ENCODE measurements at regions not wholly inside any gene's neighbourhood (a gene's known extent, or its start where the extent isn't known, plus 50 kb on each side); places are given as distances from the start of the nearest gene placed in this dataset.

DNA sequence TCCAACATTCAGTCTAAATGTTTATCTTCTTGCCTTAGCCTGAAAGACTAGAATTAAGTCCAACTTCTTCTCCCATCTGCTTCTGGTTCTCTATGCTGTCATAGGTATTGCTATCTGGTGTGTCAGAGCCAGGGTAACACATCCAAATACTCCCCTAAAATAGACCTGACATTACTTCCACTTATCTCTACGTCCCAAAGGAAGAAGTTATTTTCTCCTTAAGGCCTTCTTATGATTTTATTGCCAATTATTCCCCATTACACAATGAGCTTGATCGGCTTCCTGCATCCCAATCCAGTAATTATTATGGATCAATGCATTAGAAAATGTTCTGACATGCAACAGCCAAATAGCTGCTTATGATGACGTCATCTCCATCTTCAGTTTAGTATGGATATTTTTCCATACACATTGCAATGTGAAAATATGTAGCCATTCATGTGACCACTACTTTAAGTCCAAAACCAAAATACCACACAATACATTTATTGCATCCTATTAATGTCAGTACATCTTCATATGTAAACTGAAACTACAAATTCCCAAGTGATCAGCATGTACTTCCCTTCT is 555.5 kb downstream of the MAT2B start:
- no peak for TF ChIP-seq EZH2phosphoT487 (IDR thresholded peaks at IDR 0.05; ENCODE audit: insufficient read depth, low read depth)
- TF ChIP-seq EZH2 (IDR thresholded peaks at IDR 0.05; ENCODE audit: insufficient read depth, poor library complexity, severe bottlenecking): no peak
